GM21515 (cell line): ENCODE measurements at regions not wholly inside any gene's neighbourhood (a gene's known extent, or its start where the extent isn't known, plus 50 kb on each side); places are given as distances from the start of the nearest gene placed in this dataset.

Source experiments
- ATAC-seq: cut with Tn5 transposase; IDR thresholded peaks from one replicate; pipeline ENCODE4 v1.9.1; 2021; ENCODE audit not compliant: unreplicated experiment

DNA sequence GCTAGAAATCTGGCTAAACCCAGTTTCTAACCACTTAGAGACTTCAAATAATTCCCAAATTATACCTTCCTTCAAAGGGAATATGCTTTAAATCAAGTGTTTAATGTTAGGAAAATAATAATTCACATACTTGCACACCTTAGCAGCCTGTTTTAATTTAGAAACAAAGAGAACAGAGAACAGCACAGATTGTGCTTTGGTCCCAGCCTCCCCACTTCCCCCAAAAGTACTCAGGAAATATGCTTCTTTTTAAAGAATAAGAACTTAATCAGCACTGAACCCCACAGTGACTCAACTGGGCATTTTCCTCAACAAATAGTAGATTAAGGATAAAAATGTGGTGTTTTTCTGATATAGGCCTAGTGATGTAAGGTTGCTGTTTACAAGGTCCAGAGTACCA is 295.8 kb downstream of the GBA3 start:
- ATAC-seq: no peak

DNA sequence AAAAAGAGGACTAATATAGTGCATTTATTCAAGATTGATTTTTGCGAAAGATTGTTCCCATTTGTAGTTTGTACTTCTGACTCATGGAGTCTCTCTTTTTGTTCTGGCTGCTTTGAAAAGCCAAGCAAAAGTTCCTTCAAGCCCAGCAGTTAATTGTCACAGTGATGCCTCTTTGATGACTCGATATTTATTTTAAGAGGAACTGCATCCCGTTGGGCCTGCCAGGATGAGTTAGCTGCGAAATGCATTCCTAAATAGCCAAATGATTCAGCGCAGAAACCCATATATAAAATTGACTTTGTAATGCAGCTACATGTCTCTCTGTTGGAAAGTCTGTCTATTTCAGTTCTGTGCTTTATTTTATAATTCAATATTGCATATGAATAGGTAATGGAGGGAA is 295.1 kb downstream of the GBA3 start:
- no peak for ATAC-seq

DNA sequence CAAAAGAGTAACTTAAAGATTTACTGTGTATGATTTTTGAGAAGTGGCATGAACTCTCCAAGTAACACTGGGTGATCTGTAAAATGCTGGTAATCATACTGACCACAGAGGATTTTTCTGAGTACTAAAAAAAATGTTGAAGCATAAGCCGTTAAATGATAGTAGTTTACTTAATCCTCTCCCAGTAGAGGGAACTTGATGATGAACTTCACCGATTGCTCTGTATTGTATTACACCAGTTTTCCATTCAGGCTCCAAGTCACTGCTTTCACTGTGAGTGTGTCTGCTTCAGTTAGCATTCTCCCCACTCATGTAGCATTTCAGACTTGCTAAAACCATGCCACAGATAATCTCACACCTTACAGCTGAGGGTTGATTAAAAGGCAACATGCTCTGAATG is 294.1 kb downstream of the GBA3 start:
- no peak for ATAC-seq

DNA sequence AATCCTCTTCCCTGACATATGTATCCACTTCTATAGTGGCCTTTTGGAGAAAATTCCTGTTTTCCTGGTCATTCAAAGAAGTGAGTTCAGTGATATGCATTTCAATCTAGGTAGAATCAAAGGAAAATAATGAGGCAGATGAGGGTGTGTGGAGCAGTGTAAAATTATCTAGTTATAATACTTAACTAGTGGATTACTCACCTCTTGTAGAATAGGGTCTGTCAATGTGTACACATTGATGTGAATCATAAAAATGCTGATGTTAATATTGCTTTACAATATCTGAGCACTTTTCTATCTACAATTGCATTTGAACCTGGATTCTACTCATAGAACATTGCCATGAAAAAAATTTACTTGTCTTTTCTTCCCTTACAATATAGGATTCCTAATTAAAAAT is 293.5 kb downstream of the GBA3 start:
- no peak for ATAC-seq

DNA sequence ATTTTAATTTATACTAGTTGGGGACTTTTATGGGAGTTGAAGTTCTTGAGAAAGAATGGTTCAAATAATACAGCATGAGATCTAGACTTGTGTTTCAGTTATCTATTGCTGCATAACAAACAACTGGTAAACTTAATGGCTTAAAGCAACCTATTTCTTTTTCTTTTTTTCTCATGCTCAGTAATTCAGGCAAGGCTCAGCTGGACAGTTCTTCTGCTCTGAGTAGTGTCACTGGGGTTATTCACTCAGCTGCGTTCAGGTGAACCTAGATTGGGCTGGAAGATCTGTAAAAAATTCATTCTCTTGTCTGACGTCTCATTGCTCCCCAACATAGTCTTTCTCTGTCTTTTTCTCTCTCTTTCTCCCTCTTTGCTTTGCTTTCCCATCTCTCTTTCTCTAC is 291.7 kb downstream of the GBA3 start:
- no peak for ATAC-seq

DNA sequence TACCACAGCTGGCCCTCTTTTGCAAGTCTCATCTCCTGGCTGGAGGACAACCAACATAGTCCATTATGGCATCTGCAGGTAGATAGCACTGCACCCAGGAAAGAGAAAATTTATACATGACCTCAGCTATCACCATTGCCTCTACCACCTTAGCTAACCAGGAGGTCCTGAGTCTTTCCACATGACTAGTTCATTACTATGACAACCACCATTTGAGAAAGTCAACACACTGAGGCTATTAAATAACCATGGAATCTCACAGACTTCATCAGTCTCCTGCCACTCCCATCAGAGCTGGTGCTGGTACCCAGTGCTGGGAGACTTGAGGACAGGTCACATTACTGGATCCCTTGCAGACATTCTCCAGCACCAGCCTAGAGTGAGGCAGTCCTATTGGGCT is 285.9 kb downstream of the GBA3 start:
- no peak for ATAC-seq

DNA sequence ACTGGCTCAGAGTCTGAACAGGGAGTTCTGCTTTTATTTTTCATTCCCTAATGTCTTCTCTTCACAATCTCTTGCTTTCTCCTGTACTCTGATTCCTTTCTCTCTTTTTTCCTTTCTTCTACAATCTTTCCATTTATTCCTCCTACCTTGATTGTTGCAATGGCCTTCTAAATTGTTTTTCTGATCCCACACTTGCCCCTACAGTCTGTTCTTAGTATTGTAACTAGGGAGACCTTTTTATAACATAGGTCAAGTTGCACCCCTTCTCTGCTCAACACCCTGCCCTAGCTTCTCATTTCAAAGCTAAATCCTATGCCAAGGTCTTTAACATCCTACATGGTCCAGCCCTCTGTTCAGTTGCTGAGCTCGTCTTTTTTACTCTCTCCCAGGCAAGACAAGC is 277.9 kb downstream of the GBA3 start:
- ATAC-seq: no peak

DNA sequence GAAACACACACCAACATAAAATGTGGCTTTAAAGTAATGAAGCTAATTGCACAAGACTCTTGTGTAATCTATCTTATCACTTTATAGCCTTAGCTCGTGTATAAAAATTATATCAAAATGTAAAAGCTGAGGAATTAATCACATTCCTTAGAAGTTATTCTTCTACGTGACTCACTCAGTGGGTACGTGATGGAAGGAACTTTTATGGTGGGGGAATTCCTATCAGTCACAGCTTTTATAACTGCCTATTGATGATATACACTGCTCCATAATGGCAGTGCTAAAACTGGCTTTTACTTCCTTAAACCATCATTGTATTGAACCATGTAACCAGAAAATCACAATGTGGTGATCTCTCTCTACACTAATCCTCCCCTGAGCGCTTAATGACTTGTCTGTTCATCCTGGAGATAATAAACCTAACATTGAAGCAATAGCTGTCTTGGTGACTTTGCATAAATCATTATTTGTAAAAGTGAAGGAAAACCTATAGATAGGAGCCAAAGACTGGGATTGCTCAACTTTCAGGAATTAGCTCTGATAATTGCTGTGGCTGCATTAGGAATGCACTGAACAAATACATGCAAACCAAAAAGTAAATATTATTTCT is 276.7 kb downstream of the GBA3 start:
- ATAC-seq: no peak

DNA sequence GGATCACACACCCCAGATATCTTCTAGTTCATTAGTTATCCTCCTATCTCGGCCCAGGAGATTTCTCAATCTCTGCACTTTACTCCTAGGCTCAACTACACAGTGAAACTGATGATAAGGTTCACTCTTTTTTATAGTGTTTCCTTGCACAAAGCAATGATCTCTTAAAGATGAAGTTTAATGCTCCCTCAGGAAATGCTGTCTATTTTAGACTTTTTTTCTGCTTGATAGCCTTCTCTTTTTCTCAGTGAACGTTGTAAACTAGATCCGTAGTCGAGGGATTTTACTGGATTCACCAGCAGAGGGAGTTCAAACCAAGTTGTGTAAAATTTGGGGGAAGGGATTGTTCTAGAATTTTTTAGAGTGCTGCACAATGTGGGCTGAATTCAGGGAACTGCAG is 269.6 kb downstream of the GBA3 start:
- ATAC-seq: no peak

DNA sequence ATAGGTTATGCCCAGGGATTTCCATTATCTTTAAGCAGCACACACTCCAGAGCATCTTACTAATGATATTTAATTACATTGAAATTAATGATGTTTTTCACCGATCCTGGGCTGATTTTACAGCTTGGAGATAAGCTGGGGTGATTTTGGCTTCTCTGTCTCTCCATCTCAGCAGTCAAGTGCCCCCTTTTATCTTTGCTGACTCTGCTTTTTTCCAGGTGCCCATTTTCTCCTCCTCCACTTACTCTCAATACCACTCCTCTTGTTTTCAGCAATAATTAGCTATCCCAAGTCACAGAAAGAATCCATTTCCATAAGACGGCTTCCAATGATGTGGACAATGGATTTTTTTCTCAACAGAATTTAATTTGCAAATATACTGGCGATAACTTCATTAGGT is 266.7 kb downstream of the GBA3 start:
- ATAC-seq: no peak

DNA sequence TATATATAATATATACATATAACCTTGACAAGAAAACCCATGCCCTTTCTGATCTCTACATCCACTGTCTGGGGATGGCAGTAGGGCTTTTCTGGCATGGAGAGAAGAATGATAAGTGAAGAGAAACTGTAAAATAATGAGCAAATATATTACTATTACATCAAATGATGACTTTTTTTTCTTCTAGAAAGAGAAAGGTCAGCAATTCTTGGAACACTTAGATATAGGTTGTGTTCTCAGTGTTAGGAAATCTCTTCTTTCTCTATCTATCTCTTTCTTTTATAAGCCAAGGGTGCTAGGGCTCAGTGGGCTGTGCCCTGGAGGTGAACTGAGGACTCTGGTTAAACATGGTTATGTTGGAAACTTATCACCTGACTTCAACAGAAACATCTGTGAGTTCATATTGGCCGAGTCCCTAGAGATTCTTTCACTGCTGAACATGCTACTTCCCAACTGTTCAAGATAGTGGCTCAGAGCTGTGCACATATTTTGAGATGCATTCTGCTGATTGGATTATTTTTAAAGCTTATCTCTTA is 265.1 kb downstream of the GBA3 start:
- ATAC-seq: no peak

DNA sequence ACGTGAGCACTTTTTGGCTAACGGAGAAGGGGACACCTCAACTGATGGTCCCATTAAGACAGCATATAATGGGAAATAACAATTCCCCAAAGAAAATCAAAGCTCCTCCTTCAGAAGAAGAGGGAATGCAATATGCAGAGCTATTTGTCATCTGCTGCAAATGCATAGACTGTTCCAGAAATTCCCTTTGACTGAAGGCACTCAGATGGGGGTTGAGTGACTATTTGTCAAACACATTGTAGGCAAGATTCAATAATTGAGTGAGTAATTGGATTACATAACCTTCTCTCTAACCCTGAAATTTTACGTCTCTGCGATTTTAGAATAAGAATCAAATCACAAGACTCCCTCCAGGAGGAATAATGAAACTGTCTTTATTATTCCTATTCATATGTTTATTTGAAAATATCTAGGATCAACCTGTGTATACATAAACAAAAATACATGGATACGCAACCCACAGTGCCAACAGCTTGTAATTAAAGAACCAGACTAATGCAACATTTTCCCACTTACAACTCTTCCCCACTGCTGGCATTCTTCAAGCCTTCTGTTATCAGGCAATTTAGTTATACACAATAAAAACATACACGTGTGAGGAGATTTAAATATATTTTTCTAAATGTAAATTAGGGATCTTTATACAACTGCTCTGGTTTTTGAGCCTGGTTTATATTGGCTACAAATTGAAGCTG is 256.6 kb downstream of the GBA3 start:
- ATAC-seq: no peak

DNA sequence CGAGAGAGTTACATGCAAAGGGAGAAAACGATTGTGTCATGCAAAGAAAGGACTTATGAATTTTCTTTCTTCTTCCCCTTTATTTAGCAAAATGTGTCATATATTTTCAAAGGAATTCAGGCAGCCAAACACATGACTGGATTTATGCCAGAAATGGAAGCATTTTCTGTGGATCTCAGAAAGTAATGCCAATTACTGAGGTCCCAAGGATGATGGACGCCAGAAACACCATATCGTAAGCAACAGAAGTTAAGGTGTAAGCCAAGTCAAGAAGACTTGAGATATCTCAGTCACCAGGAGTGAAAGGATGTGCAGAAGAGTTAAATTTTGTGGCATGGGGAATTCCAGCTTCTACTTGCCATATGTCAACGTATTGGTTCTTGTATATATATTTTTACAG is 255.1 kb downstream of the GBA3 start:
- no peak for ATAC-seq

DNA sequence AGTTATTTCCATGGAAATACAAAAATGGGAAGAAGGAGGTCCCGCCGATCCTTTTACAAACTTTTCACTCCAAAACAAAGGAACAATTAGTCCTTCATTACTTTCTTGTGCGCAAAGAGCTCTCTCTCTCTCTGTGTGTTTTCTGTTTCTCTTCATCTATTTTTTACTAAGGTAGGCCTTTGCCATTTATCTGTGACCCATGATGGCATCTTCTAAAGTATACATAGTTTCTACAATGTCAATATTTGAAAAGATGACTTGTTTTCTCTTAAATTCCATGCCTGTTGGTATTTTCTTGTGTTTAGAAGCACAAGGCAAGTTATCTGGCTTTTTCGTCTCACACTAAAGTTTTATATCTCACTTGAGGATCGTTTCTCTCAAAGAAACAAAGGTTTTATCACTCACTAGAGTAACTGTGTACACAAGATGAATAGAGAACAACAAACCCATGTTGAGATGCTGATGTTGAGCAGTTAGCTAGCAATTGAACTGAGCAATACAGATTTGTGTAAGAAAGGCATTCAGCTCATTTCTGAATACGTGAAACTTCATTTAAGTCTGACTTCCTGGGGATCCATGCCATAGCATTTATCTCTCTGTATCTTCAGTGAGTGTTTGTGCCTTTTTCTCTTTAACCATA is 250.3 kb downstream of the GBA3 start:
- no peak for ATAC-seq

DNA sequence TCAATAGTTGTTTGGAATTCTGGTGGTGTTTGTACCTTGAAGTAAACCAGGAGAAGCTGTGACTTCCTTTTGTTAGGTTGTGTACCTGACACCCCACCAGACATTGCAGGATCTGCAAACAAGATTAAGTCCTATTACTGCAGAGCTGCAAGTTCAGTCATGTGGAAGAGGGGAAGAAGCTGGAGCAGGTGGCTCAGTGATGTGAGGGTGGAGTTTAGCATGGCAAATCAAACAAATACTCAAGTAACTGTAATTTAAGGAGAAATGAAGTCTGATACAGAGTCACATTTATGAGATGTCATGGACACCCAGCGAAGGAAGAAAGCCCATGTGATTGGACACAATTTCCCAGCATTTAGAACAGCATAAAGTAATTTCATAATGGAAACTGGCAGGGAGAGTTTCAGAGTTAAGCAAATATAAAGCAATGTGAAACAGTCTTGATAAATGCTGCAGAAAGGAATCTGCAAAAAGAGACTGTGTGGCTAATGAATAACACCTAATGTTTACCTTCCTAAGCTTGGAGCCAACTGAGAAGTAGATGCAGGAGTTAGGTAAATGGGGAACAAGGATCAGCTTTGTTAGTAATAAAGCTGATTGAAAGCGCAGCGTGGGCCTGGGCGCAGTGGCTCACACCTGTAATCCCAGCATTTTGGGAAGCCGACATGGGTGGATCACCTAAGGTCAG is 249.1 kb downstream of the GBA3 start:
- ATAC-seq: no peak

DNA sequence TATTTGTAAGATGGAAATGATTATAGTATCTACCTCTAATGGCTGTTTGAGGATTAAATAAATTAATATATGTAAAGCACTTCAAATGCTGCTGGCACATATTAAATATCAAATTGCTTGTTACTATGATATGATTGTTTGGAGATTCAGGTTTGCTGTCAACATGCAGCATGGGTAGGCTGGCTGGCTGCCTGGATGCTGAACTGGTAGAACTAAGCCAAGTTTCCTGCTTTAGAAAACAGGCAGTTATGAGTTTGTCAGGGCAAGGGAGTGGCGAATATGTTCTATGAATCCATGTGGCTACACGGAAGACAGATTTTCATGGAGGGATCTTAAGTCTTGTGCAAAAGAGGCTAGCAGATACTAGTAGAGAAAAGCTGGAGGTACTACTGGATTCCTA is 239.6 kb downstream of the GBA3 start:
- no peak for ATAC-seq

DNA sequence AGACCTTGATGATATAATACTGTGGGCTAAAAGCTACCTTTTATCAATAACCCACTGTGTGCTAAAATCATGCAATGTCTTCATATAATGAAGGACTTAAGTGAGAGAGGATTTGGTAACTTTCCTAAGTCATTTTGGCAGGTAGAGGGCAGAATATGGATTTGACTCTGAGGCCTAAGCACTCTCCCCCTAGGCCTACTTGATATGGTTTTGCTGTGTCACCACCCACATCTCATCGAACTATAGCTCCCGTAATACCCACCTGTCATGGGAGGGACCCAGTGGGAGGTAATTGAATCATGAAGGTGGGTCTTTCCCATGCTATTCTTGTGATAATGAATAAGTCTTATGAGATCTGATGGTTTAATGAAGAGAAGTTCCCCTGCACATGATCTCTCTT is 229.7 kb downstream of the GBA3 start:
- no peak for ATAC-seq

DNA sequence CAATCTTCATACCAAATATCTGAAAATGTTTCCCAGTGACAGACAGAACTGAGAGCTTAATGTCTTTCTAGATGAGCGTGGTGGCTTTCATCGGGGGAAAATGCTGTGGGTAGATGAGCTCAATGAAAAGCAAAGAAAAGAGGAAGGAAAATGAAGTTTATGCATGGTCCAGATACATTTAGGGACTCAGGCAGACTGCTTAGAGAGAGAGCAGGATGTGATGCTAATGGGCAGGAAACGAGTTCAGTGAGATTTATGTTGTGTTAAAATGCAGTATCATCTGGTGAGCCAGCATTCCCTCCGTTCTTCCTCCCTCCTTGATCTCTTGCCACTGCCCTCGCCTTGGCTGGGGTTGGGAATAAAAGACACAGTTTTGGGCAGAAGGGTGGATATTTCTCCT is 229.2 kb downstream of the GBA3 start:
- ATAC-seq: no peak

DNA sequence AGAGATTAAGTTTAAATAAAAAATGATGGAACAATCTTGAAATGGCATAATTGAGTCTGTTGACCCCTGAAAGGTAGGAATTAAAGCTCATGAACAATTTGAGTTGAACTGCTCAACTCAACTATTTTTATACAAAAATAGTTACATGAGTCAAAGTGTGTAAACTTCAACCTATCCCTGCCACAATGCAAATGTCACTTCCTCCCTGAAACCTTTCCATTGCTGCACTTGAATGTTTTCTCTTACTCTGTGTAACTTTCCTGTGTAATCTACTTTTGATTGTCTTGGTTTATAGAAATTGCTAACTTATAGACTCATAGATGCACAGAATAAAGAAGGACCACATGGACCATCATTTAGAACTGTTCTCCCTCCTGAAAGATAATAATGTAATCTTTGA is 218.5 kb downstream of the GBA3 start:
- no peak for ATAC-seq

DNA sequence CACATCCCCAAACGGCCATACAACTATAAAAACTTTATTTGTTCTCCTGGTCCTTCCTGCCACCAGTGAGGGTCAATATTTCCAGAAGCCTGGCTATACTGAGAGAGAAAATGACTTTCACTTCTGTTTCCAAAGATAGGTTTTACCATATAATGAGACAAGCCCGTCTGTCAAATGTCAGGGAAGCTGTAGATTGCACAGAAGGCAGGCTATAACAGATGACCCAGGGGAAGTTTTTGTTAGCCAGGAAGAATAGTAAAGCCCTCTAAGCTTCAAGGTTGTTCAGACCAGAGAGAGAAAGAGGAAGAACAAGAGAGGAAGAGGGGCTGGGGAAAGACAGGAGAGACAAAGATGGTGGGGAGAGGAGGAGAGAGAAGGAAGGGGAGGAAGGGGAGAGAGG is 217.5 kb downstream of the GBA3 start:
- no peak for ATAC-seq

DNA sequence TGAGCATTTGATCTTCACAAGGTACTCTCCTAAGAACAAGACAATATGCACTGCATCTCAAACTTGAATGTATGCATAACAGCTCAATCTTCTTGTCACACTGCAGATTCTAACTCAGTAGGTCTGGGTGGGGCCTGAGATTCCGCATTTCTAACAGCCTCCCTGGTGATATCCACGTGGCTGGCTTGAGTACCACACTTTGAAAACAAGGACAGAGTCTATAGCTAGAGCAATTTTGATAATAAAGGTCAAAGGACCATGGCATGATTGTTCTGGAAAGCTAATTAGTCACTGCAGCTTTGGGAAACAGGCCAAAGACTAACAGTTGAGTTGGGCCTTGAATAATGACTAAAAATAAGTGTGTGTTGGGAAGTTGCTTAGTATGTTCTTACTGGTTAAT is 213.3 kb downstream of the GBA3 start:
- no peak for ATAC-seq

DNA sequence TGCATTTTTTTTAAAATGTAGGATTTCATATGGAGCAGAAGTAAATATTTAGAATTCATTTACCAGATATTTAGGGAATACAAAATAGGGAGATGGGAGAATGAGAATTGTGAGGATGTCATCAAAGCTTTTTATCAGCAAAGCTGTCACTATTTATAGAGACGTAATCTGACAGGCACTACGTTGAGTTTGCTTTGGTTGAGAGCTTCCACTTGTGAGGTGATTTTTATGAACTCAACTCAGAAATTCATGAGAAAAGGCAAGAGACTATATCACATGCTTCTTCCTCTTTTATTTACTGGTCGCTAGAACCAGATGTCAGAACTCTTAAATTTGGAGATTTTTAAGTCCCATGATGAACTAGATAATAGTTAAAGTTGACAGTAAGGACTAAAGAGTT is 211.2 kb downstream of the GBA3 start:
- no peak for ATAC-seq
